Peyer's patch (tissue), 4 donors: ENCODE measurements at regions not wholly inside any gene's neighbourhood (a gene's known extent, or its start where the extent isn't known, plus 50 kb on each side); places are given as distances from the start of the nearest gene placed in this dataset.

Experiments used
- DNase-seq, 3 donors: peaks; one replicate each; pipeline ENCODE4 v3.0.0-alpha.2; 2017 to 2019
- H3K27ac ChIP-seq, 4 donors: fragments of 200-600 bp; sonication (generic); one replicate each; pipeline ENCODE4 v1.5.1; 2016 to 2019
- H3K27me3 ChIP-seq, 2 donors: fragments of 200-600 bp; sonication (generic); one replicate each; pipeline ENCODE4 v1.5.1; 2019
- H3K36me3 ChIP-seq, 3 donors: fragments of 200-600 bp; sonication (generic); one replicate each; pipeline ENCODE4 v1.5.1; 2016 to 2019
- H3K4me1 ChIP-seq, 4 donors: fragments of 200-600 bp; sonication (generic); one replicate each; pipeline ENCODE4 v1.5.1; 2016 to 2019
- H3K4me3 ChIP-seq, 4 donors: fragments of 200-600 bp; sonication (generic); 1 replicate in 3 of 4; 2 replicates in 1 of 4; pipeline ENCODE4 v1.5.1; 2016 to 2019; ENCODE audit warnings: mild to moderate bottlenecking in 1 of 4
- H3K9me3 ChIP-seq, 4 donors: fragments of 200-600 bp; sonication (generic); one replicate each; pipeline ENCODE4 v1.5.1; 2016 to 2019; ENCODE audit warnings: mild to moderate bottlenecking in 1 of 4
- CTCF ChIP-seq, 6 experiments: fragments of 450-650 bp in 4 of 6; fragments of 200-600 bp in 2 of 6; sonication (generic) in 1 of 6; IDR thresholded peaks; one replicate each; pipeline ENCODE4 v1.5.1; 2017 to 2019; ENCODE audit warnings: antibody characterized with exemption in 6 of 6, mild to moderate bottlenecking in 3 of 6, moderate library complexity in 1 of 6
- POLR2A ChIP-seq, 2 donors: fragments of 450-650 bp; IDR thresholded peaks; one replicate each; pipeline ENCODE4 v1.5.1; 2017; ENCODE audit warnings: antibody characterized with exemption in 2 of 2, mild to moderate bottlenecking in 2 of 2, moderate library complexity in 2 of 2

- no peak for TF ChIP-seq CTCF (IDR thresholded peaks at IDR 0.05)
- no peak for TF ChIP-seq POLR2A (IDR thresholded peaks at IDR 0.05)
- Histone ChIP-seq H3K9me3 (no peaks in the 10 kb centered on the region), H3K4me1 (no peaks in the 10 kb centered on the region), H3K27me3 (no peaks in the 10 kb centered on the region), H3K27ac (peak overlapping the region in 1 of 4 donors; percentile 38), H3K36me3 (no peaks in the 10 kb centered on the region), H3K4me3 (no peak overlapping the region)
- DNase-seq = no peak
Measured at GRCh38 chr18:25518716-25519053, 166.7 kb upstream of the ZNF521 start.

- no peak for DNase-seq
- Histone ChIP-seq H3K27me3 (no peaks in the 10 kb centered on the region), H3K9me3 (no peaks in the 10 kb centered on the region), H3K36me3 (no peaks in the 10 kb centered on the region), H3K4me3 (no peak overlapping the region), H3K27ac (peak overlapping the region in 1 of 4 donors; percentile 38), H3K4me1 (no peaks in the 10 kb centered on the region)
- no peak for TF ChIP-seq POLR2A (IDR thresholded peaks at IDR 0.05)
- no peak for TF ChIP-seq CTCF (IDR thresholded peaks at IDR 0.05)
Measured at GRCh38 chr18:25517881-25518715, 166.1 kb upstream of the ZNF521 start.

GRCh38 chr18:25516747-25517498 lies 165.0 kb upstream of the ZNF521 start:
- TF ChIP-seq CTCF (IDR thresholded peaks at IDR 0.05) = no peak
- TF ChIP-seq POLR2A (IDR thresholded peaks at IDR 0.05) = no peak
- H3K4me3 ChIP-seq = no peak overlapping the region
- no peak overlapping the region for H3K27ac ChIP-seq
- no peaks in the 10 kb centered on the region for H3K27me3 ChIP-seq
- DNase-seq = no peak
- no peaks in the 10 kb centered on the region for H3K4me1 ChIP-seq
- H3K36me3 ChIP-seq = no peaks in the 10 kb centered on the region
- H3K9me3 ChIP-seq = no peaks in the 10 kb centered on the region

- Histone ChIP-seq H3K27ac (no peak overlapping the region), H3K4me1 (no peaks in the 10 kb centered on the region), H3K4me3 (no peak overlapping the region), H3K36me3 (no peaks in the 10 kb centered on the region), H3K27me3 (no peaks in the 10 kb centered on the region), H3K9me3 (no peaks in the 10 kb centered on the region)
- TF ChIP-seq CTCF (IDR thresholded peaks at IDR 0.05) = no peak
- TF ChIP-seq POLR2A (IDR thresholded peaks at IDR 0.05) = no peak
- no peak for DNase-seq
Measured at GRCh38 chr18:25516121-25516520, 164.2 kb upstream of the ZNF521 start.

- DNase-seq = no peak
- no peaks in the 10 kb centered on the region for H3K4me1 ChIP-seq
- no peak overlapping the region for H3K4me3 ChIP-seq
- no peaks in the 10 kb centered on the region for H3K36me3 ChIP-seq
- H3K27ac ChIP-seq = no peak overlapping the region
- TF ChIP-seq CTCF (IDR thresholded peaks at IDR 0.05) (no peak), POLR2A (IDR thresholded peaks at IDR 0.05) (no peak)
- no peaks in the 10 kb centered on the region for H3K9me3 ChIP-seq
- H3K27me3 ChIP-seq = no peaks in the 10 kb centered on the region
Measured at GRCh38 chr18:25510096-25510495, 158.1 kb upstream of the ZNF521 start.
